ENCODE measurements at regions not wholly inside any gene's neighbourhood (a gene's known extent, or its start where the extent isn't known, plus 50 kb on each side); places are given as distances from the start of the nearest gene placed in this dataset.

GRCh38 chr6:112997421-112998085, 650.4 kb downstream of the RFPL4B start:
- TF ChIP-seq POLR2A (IDR thresholded peaks at IDR 0.05): no peak
- TF ChIP-seq CTCF (IDR thresholded peaks at IDR 0.05): no peak
